GM23248 (cell line): ENCODE measurements at regions not wholly inside any gene's neighbourhood (a gene's known extent, or its start where the extent isn't known, plus 50 kb on each side); places are given as distances from the start of the nearest gene placed in this dataset.

ENCODE experiments used
- EZH2 ChIP-seq: fragments of 200-600 bp; sonication (generic); IDR thresholded peaks from 2 replicates; pipeline ENCODE4 v1.6.1; 2018; ENCODE audit warnings: antibody characterized with exemption, mild to moderate bottlenecking; ENCODE audit not compliant: insufficient read depth, poor library complexity, severe bottlenecking
- EZH2phosphoT487 ChIP-seq: fragments of 200-600 bp; sonication (generic); IDR thresholded peaks from 2 replicates; pipeline ENCODE4 v1.6.1; 2018; ENCODE audit warnings: antibody characterized with exemption, moderate library complexity, mild to moderate bottlenecking, low read depth; ENCODE audit not compliant: insufficient read depth

GRCh38 chr1:106978477-106979322, 77.8 kb upstream of the PRMT6 start:
- no peak for TF ChIP-seq EZH2
- TF ChIP-seq EZH2phosphoT487 = no peak
